ENCODE measurements at regions not wholly inside any gene's neighbourhood (a gene's known extent, or its start where the extent isn't known, plus 50 kb on each side); places are given as distances from the start of the nearest gene placed in this dataset.
"Not testable (repeated sequence)": the region's sequence is repeated elsewhere in the genome, so short reads cannot be mapped to it uniquely, and the experiment has no call there.

DNA sequence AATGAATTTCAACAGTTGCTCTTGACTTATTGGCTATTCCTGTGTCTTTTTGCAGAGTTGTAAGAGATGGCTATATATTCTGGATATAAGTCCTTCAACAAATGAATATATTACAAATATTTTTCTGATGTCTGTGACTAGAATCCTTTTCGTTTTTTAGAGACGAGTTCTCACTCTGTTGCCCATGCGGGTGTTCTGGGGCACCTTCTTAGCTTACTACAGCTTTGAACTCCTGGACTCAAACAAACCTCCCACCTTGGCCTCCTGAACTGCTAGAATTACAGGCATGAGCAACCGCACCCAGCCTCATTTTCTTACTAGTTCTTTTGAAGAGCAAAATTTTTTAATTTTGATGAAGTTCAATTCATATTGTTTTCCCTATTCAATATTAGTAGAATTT, 287.8 kb downstream of the LIG4 start:
- Histone ChIP-seq H3K4me2 (peak overlapping the region; percentile 95), H3K9me3 (ENCODE audit: insufficient read depth, low read depth) (peaks cover 12% of the 10 kb centered on the region), H3K36me3 (ENCODE audit: low read depth) (no peaks in the 10 kb centered on the region), H2AFZ (0 out of 2 replicates have a peak overlapping the region, but pooled peaks have one; percentile 17), H3K4me1 (replicated peaks; ENCODE audit: insufficient read depth) (peaks cover 10% of the 10 kb centered on the region), H3K27ac (no peak overlapping the region), H3K9me2 (ENCODE audit: insufficient read depth) (0 out of 2 replicates have a peak, but pooled peaks cover 7% of the 10 kb centered on the region), H3F3A (ENCODE audit: insufficient read depth, low read depth) (peaks cover 6% of the 10 kb centered on the region; the same call in 1 of the 2 replicates), H3K27me3 (ENCODE audit: insufficient read depth, low read depth) (no peaks in the 10 kb centered on the region), H3K4me3 (peak overlapping the region; percentile 58; the same call in 1 of the 2 replicates), H4K20me1 (ENCODE audit: insufficient read depth) (no peaks in the 10 kb centered on the region), H3K79me2 (ENCODE audit: low read depth) (no peaks in the 10 kb centered on the region)
- DNase-seq = no peak
- intact Hi-C loops (cut with micrococcal nuclease; ENCODE audit: unreplicated experiment) = no loop called here
- ChIA-PET POLR2A (ENCODE audit: unreplicated experiment) (no interaction called here), CTCF (interaction anchor here (0.6 kb wide), 1 partner anchor 50 kb away, joined by 3 read pairs; no protein-coding TSS in a partner anchor)
- BruUV-seq (replicated peaks) = TSS peak; percentile 39
- TF ChIP-seq, protein P1, sequence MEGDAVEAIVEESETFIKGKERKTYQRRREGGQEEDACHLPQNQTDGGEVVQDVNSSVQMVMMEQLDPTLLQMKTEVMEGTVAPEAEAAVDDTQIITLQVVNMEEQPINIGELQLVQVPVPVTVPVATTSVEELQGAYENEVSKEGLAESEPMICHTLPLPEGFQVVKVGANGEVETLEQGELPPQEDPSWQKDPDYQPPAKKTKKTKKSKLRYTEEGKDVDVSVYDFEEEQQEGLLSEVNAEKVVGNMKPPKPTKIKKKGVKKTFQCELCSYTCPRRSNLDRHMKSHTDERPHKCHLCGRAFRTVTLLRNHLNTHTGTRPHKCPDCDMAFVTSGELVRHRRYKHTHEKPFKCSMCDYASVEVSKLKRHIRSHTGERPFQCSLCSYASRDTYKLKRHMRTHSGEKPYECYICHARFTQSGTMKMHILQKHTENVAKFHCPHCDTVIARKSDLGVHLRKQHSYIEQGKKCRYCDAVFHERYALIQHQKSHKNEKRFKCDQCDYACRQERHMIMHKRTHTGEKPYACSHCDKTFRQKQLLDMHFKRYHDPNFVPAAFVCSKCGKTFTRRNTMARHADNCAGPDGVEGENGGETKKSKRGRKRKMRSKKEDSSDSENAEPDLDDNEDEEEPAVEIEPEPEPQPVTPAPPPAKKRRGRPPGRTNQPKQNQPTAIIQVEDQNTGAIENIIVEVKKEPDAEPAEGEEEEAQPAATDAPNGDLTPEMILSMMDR (conservative IDR thresholded peaks at IDR 0.05) = no peak
- TF ChIP-seq EZH2 (IDR thresholded peaks at IDR 0.05; ENCODE audit: low read depth) = no peak

DNA sequence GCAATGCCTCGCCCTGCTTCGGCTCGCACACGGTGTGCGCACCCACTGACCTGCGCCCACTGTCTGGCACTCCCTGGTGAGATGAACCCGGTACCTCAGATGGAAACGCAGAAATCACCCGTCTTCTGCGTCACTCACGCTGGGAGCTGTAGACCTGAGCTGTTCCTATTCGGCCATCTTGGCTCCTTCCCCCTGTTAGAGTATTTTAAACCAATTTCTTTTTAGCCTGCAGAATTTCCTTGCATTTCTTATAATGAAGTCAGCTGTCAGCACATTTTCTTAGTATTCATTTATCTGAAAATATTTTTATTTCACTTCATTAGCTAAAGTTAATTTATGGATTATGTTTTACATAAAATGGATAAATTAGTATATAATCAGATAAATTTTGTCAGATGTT, 288.8 kb downstream of the LIG4 start:
- H3K79me2 ChIP-seq (ENCODE audit: low read depth); POLR2A ChIA-PET (ENCODE audit: unreplicated experiment); CTCF ChIA-PET; H3F3A ChIP-seq (ENCODE audit: insufficient read depth, low read depth); intact Hi-C loops (cut with micrococcal nuclease; ENCODE audit: unreplicated experiment); BruUV-seq (replicated peaks); H3K27me3 ChIP-seq (ENCODE audit: insufficient read depth, low read depth); H4K20me1 ChIP-seq (ENCODE audit: insufficient read depth); H3K36me3 ChIP-seq (ENCODE audit: low read depth); DNase-seq; H3K9me2 ChIP-seq (ENCODE audit: insufficient read depth): not testable (repeated sequence)
- H3K27ac ChIP-seq = peak overlapping the region; percentile 74
- H3K4me3 ChIP-seq = peak overlapping the region; percentile 58
- H3K9me3 ChIP-seq (ENCODE audit: insufficient read depth, low read depth) = peaks cover 12% of the 10 kb centered on the region
- peaks cover 10% of the 10 kb centered on the region for H3K4me1 ChIP-seq (replicated peaks; ENCODE audit: insufficient read depth)
- H3K4me2 ChIP-seq = peak overlapping the region; percentile 95
- peak overlapping the region; percentile 83 for H2AFZ ChIP-seq

DNA sequence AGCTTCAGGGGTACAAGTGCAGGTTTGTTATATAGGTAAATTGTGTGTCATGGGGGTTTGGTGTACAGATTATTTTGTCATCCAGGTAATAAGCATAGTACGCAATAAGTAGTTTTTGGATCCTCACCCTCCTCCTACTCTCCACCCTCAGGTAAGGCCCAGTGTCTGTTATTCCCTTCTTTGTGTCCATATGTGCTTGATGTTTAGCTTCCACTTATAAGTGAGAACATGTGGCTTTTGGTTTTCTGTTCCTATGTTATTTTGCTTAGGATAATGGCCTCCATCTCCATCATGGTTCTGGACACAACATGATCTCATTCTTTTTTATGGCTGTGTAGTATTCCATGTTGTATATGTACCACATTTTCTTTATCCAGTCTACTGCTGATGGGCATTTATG, 298.4 kb downstream of the LIG4 start:
- H3K9me3 ChIP-seq (ENCODE audit: insufficient read depth, low read depth); H3K4me2 ChIP-seq; H3K4me3 ChIP-seq; H3F3A ChIP-seq (ENCODE audit: insufficient read depth, low read depth); H3K27me3 ChIP-seq (ENCODE audit: insufficient read depth, low read depth); H4K20me1 ChIP-seq (ENCODE audit: insufficient read depth); BruUV-seq (replicated peaks); H3K36me3 ChIP-seq (ENCODE audit: low read depth); intact Hi-C loops (cut with micrococcal nuclease; ENCODE audit: unreplicated experiment); H3K27ac ChIP-seq; POLR2A ChIA-PET (ENCODE audit: unreplicated experiment); CTCF ChIA-PET; DNase-seq; H3K9me2 ChIP-seq (ENCODE audit: insufficient read depth); H2AFZ ChIP-seq: not testable (repeated sequence)
- peaks cover 11% of the 10 kb centered on the region for H3K79me2 ChIP-seq (ENCODE audit: low read depth)
- H3K4me1 ChIP-seq (replicated peaks; ENCODE audit: insufficient read depth) = peaks cover 11% of the 10 kb centered on the region

DNA sequence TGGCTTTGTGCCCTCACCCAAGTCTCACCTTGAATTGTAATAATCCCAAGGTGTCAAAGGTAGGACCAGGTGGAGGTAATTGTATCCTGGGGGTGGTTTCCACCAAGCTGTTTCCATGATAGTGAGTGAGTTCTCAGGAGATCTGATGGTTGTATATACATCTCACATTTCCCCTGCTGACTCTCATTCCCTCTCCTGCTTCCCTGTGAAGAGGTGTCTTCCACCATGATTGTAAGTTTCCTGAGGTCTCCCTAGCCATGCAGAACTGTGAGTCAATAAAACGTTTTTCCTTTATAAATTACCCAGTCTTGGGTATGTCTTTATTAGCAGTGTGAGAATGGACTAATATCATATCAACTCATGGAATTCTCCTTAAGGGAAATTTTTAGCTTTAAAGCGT, 302.6 kb downstream of the LIG4 start:
- H3K9me3 ChIP-seq (ENCODE audit: insufficient read depth, low read depth) = no peaks in the 10 kb centered on the region
- intact Hi-C loops (cut with micrococcal nuclease; ENCODE audit: unreplicated experiment) = no loop called here
- peaks cover 6% of the 10 kb centered on the region; the same call in 1 of the 2 replicates for H3K36me3 ChIP-seq (ENCODE audit: low read depth)
- peaks cover 28% of the 10 kb centered on the region for H3K79me2 ChIP-seq (ENCODE audit: low read depth)
- POLR2A ChIA-PET (ENCODE audit: unreplicated experiment) = no interaction called here
- H3K9me2 ChIP-seq (ENCODE audit: insufficient read depth) = no peaks in the 10 kb centered on the region
- peak overlapping the region; percentile 97 for H3K4me2 ChIP-seq
- no peaks in the 10 kb centered on the region for H3F3A ChIP-seq (ENCODE audit: insufficient read depth, low read depth)
- CTCF ChIA-PET = no interaction called here
- peak overlapping the region; percentile 98 for H2AFZ ChIP-seq
- TF ChIP-seq, protein P1 (conservative IDR thresholded peaks at IDR 0.05) = no peak
- no peak for TF ChIP-seq EZH2 (IDR thresholded peaks at IDR 0.05; ENCODE audit: low read depth)
- TSS peak; percentile 53 for BruUV-seq (replicated peaks)
- H3K4me1 ChIP-seq (replicated peaks; ENCODE audit: insufficient read depth) = peaks cover 11% of the 10 kb centered on the region
- DNase-seq = no peak
- no peak overlapping the region for H3K27ac ChIP-seq
- H3K27me3 ChIP-seq (ENCODE audit: insufficient read depth, low read depth) = no peaks in the 10 kb centered on the region
- H3K4me3 ChIP-seq = peak overlapping the region; percentile 65
- H4K20me1 ChIP-seq (ENCODE audit: insufficient read depth) = 0 out of 2 replicates have a peak, but pooled peaks cover 3% of the 10 kb centered on the region
